D721Med (cell line): ENCODE measurements at regions not wholly inside any gene's neighbourhood (a gene's known extent, or its start where the extent isn't known, plus 50 kb on each side); places are given as distances from the start of the nearest gene placed in this dataset.

Experiments
- DNase-seq: peaks from one replicate; pipeline ENCODE4 v3.0.0; 2011; ENCODE audit warnings: low spot score; ENCODE audit not compliant: insufficient read length
- FAIRE-seq: peaks from 2 replicates; lab custom pipeline; 2011; peaks lifted over from hg19 to GRCh38; lab: Jason Lieb, UNC
- TF ChIP-seq, protein P1 (sequence below): IDR thresholded peaks from 2 replicates; pipeline ENCODE4 v1.5.1; 2012; ENCODE audit warnings: mild to moderate bottlenecking, control low read depth; ENCODE audit not compliant: insufficient read depth; ENCODE audit errors: missing control alignments

DNA sequence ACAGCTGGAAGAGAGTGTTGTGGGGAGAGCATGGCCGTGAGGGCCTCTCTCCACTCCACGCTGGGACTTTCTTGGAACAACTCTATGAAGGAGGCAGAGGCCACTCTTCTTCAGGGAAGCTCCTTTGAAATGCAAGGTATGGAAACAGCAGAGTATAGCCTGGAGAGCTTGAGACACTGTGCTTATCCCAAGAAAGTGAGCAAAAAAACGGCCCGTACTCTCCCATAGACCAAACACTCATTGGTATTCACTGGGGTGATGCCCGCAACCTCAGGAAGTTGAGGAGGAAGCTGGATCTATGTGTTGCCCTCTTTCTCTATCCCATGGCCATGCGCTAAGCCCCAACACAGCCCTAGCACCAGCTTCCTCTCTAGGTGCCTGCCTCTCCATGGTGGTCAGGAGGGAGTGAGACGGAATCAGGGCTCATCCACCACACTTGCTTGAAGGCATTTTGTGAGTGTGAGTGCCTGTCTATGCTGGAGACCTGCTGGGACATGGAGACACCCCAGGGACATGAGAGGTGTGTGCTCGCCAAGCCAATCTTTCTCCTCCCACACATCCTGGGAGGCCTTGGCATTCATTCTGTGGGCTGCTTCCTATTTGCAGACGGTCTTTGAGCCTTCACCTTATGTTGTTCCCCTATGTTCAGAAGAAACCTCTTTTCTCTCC is 616.6 kb downstream of the IRX1 start:
- TF ChIP-seq, protein P1, sequence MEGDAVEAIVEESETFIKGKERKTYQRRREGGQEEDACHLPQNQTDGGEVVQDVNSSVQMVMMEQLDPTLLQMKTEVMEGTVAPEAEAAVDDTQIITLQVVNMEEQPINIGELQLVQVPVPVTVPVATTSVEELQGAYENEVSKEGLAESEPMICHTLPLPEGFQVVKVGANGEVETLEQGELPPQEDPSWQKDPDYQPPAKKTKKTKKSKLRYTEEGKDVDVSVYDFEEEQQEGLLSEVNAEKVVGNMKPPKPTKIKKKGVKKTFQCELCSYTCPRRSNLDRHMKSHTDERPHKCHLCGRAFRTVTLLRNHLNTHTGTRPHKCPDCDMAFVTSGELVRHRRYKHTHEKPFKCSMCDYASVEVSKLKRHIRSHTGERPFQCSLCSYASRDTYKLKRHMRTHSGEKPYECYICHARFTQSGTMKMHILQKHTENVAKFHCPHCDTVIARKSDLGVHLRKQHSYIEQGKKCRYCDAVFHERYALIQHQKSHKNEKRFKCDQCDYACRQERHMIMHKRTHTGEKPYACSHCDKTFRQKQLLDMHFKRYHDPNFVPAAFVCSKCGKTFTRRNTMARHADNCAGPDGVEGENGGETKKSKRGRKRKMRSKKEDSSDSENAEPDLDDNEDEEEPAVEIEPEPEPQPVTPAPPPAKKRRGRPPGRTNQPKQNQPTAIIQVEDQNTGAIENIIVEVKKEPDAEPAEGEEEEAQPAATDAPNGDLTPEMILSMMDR, result no peak
- no peak for FAIRE-seq
- DNase-seq, result no peak

DNA sequence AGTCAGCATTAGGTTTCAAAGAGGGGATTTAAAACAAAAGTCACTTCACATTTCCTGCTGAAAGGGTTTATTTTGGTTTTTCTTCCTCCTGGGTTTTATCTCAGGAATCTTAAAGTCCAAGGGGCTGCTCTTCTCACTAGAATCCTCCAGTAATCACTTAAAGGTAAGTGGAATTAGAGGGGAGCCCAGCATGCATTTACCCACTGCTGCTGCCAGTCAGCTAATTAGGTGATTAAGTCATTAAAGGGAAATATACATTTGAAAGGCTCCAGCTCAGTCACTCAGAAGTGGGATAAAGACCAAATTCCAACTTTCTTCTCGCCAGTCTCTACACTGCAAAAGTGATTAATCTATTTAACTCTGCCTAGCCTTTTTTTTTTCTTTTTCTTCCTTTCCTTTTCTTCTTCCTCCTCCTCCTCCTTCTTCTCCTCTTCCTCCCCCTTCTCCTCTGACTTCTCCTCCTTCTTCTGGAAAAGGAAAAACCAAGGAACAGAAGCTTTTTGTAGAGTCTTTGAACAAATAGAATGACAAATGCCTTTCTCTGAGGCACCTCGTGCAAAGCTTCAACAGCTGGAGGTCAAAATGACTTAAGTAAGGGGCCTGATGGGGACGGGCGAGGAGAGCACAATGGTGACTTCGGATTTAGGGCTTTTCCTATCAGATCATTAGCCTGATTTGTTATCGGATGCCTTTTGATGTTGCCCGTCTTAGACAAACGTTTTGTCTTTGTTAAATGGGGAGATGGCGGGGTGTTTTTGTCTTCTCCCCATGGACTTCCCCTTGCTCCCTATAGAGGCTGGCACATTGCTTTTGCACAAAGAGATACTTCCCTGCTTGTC is 617.6 kb downstream of the IRX1 start:
- TF ChIP-seq, protein P1, result no peak
- DNase-seq (peak; percentile 36), FAIRE-seq (peak; percentile 55)

DNA sequence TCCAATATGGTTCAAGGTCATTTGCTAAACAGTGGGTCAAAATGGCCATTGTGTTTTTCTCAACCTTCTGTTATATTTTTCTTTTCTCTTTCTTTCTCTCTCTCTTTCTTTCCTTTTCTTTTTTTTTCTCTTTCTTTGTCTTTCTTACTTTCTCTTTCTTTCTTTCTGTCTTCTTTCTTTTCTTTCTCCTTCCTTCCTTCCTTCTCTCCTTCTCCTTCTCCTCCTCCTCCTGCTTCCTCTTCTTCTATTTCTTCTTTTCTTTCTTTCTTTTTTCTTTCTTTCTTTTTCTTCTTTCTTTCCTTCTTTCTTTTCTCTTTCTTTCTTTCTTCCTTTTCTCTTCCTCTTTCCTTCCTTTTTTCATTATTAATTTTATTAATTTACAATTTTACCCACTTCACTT is 619.5 kb downstream of the IRX1 start:
- DNase-seq, result no peak
- TF ChIP-seq, protein P1, result no peak
- no peak for FAIRE-seq

DNA sequence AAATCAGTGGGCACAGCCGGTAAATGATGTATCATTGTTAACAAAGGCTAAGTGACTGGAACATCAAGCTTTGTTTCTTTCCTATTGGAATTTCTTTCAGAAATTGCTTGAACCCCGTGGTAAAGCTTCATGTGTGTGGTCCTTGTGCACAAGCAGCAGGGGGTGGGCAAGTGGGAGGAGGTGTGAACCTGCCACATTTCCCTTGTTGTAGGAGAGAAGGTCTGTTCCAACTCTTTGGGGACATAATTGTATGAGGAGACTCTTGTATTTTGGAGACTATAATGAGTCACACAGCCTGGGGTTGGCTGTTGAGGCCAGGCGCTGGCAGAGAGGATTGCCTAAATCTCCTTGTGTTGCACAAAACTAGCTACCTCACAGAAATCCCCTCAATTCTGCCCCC is 620.5 kb downstream of the IRX1 start:
- TF ChIP-seq, protein P1, result no peak
- DNase-seq (no peak), FAIRE-seq (no peak)

DNA sequence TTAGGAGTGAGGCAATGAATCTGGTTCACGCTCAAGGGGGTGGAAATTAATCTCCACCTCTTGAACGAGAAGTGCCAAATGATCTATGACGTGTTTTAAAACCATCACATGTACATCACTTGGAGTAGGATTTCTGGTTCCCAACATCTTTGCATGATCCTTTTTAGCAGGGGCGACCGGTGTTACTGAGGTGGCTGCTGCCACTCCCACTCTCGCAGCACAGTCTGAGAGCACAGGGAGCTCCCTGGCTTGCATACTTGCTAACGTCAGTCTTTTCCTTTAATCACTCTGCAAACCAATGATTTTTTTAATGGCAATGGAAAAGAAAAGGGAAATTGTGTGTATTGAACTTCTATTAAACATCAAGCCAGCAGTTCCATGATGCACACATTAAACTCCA is 624.4 kb downstream of the IRX1 start:
- TF ChIP-seq, protein P1, result no peak
- FAIRE-seq (no peak), DNase-seq (no peak)

DNA sequence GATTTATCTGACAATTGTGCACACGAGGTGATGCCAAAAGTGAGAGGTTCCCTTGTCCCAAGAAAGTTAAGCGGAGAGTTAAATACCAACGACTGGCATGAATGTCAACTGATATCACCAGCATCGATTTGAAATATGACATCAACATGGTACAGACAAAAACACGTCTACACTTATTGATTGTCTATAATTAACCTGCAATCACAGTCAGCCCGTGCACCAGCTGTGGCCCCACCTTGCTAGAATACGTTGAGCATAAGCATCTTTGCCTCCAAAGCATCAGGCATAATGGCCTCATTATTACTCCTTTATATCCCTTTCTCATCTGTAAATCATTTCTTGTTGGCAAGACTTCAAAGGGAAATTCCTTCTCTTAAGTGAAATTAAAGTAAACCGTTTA is 625.4 kb downstream of the IRX1 start:
- DNase-seq (no peak), FAIRE-seq (no peak)
- TF ChIP-seq, protein P1, result no peak

DNA sequence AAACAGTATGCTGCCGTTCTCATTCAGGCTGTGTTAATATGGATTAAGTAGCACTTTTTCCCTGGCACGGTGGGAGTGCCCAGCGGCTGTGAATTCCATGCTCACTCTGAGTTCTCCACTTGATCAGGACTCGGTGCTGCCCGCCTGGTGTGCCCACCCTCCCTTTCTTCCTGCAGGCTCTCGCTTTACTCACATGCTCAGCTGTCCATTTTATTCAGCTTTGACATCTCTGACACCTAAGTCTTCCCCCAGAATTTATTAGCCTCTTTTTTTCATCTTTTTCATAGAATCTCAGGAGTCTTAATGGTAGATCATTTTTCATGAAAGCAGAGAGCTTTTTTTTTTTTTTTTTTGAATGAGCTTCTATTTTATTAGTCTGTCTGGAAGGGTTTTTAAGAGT is 626.5 kb downstream of the IRX1 start:
- TF ChIP-seq, protein P1, result no peak
- FAIRE-seq, result no peak

More for the DNA sequence above, 626.5 kb downstream of the IRX1 start:
- no peak for DNase-seq
